H1 (cell line): ENCODE measurements at regions not wholly inside any gene's neighbourhood (a gene's known extent, or its start where the extent isn't known, plus 50 kb on each side); places are given as distances from the start of the nearest gene placed in this dataset.

Experiments used
- CTCF ChIA-PET: fragments of 300-600 bp; sonication (Branson Sonifier 250); formaldehyde crosslinking; loops from one replicate; lab custom pipeline; 2021; ENCODE audit not compliant: partially characterized antibody; lab: Charles Lee
- POLR2A ChIA-PET: fragments of 300-600 bp; sonication (Branson Sonifier 250); formaldehyde crosslinking; loops from one replicate; lab custom pipeline; 2021; ENCODE audit warnings: inconsistent platforms; ENCODE audit not compliant: partially characterized antibody; lab: Charles Lee
- DNase-seq, 2 experiments: peaks; one replicate each; pipeline versions ENCODE4 v3.0.0 to v3.0.0-alpha.2; 2010 to 2022; ENCODE audit warnings: low spot score in 2 of 2, low read depth in 1 of 2, mixed read lengths in 1 of 2
- FAIRE-seq: peaks from 2 replicates; lab custom pipeline; 2011; peaks lifted over from hg19 to GRCh38; lab: Jason Lieb, UNC
- H2AFZ ChIP-seq: 2 replicates; pipeline ENCODE4 v1.8.1; 2012; ENCODE audit warnings: low read length, inconsistent platforms
- H2AK5ac ChIP-seq: 2 replicates; pipeline ENCODE4 v1.6.1; 2013; ENCODE audit warnings: low read depth, low read length
- H2BK120ac ChIP-seq: replicated peaks from 2 replicates; pipeline ENCODE3; 2013; ENCODE audit warnings: low read depth, low read length, inconsistent platforms
- H2BK12ac ChIP-seq: 2 replicates; pipeline ENCODE4 v1.6.1; 2013; ENCODE audit warnings: low read depth, low read length
- H2BK15ac ChIP-seq: 2 replicates; pipeline ENCODE4 v1.6.1; 2013; ENCODE audit warnings: low read length
- H2BK20ac ChIP-seq: 2 replicates; pipeline ENCODE4 v1.6.1; 2013; ENCODE audit warnings: low read length
- H2BK5ac ChIP-seq: 2 replicates; pipeline ENCODE4 v1.6.1; 2013; ENCODE audit warnings: low read depth, low read length
- H3K14ac ChIP-seq: 2 replicates; pipeline ENCODE4 v1.6.1; 2013; ENCODE audit warnings: inconsistent platforms; ENCODE audit not compliant: insufficient read length
- H3K18ac ChIP-seq: 2 replicates; pipeline ENCODE4 v1.6.1; 2013; ENCODE audit warnings: low read length; ENCODE audit errors: extremely low read depth
- H3K23ac ChIP-seq: 2 replicates; pipeline ENCODE4 v1.6.1; 2013; ENCODE audit warnings: inconsistent platforms; ENCODE audit not compliant: insufficient read length
- H3K23me2 ChIP-seq: 2 replicates; pipeline ENCODE4 v1.6.1; 2013; ENCODE audit warnings: low read depth, low read length
- H3K27ac ChIP-seq: 2 replicates; pipeline ENCODE4 v1.6.1; 2011; ENCODE audit warnings: low read depth, low read length, inconsistent platforms
- H3K27me3 ChIP-seq, 4 experiments: replicated peaks in 1 of 4; 1 replicate in 1 of 4; 2 replicates in 3 of 4; pipeline versions ENCODE4 v1.6.1 to v1.8.1; 2011 to 2013; ENCODE audit warnings: low read length in 3 of 4, mild to moderate bottlenecking in 3 of 4, inconsistent platforms in 2 of 4, mixed read lengths in 2 of 4, moderate library complexity in 1 of 4; ENCODE audit not compliant: control insufficient read depth in 3 of 4, insufficient read depth in 3 of 4; ENCODE audit errors: extremely low read depth in 1 of 4
- H3K36me3 ChIP-seq, 4 experiments: 2 replicates each; pipeline versions ENCODE4 v1.6.1 to v1.8.1; 2011 to 2013; ENCODE audit warnings: mild to moderate bottlenecking in 4 of 4, low read length in 3 of 4, moderate library complexity in 2 of 4, control low read depth in 1 of 4, inconsistent platforms in 1 of 4; ENCODE audit not compliant: insufficient read depth in 4 of 4, control insufficient read depth in 2 of 4
- H3K4ac ChIP-seq: replicated peaks from 2 replicates; pipeline ENCODE3; 2013; ENCODE audit warnings: low read length, low read depth, mixed read lengths, inconsistent platforms; ENCODE audit not compliant: insufficient read length
- H3K4me1 ChIP-seq, 4 experiments: replicated peaks in 1 of 4; 1 replicate in 1 of 4; 2 replicates in 3 of 4; pipeline versions ENCODE4 v1.6.1 to v1.8.1; 2011 to 2013; ENCODE audit warnings: low read length in 3 of 4, inconsistent platforms in 2 of 4, mixed read lengths in 1 of 4; ENCODE audit not compliant: insufficient read depth in 4 of 4, control insufficient read depth in 3 of 4
- H3K4me2 ChIP-seq, 2 experiments: 2 replicates each; pipeline versions ENCODE4 v1.6.1 to v1.8.1; 2011 to 2013; ENCODE audit warnings: low read depth in 2 of 2, low read length in 2 of 2, control low read depth in 1 of 2, inconsistent platforms in 1 of 2, mild to moderate bottlenecking in 1 of 2; ENCODE audit not compliant: insufficient read depth in 1 of 2
- H3K4me3 ChIP-seq, 4 experiments: fragments of 200-600, 300-600 bp in 1 of 4; sonication (generic), shearing (Covaris generic), sonication (Bioruptor Twin) in 1 of 4; 2 replicates each; pipeline versions ENCODE4 v1.5.1 to v1.8.1; 2011 to 2016; ENCODE audit warnings: low read length in 4 of 4, low read depth in 3 of 4, control low read depth in 2 of 4, inconsistent platforms in 2 of 4, mild to moderate bottlenecking in 2 of 4, mixed read lengths in 1 of 4, moderate library complexity in 1 of 4; ENCODE audit not compliant: insufficient read depth in 2 of 4; ENCODE audit errors: extremely low read depth in 1 of 4
- H3K56ac ChIP-seq: replicated peaks from 2 replicates; pipeline ENCODE3; 2013; ENCODE audit warnings: low read depth, mild to moderate bottlenecking, mixed read lengths, low read length, inconsistent platforms; ENCODE audit not compliant: insufficient read length
- H3K79me1 ChIP-seq: 2 replicates; pipeline ENCODE4 v1.6.1; 2013; ENCODE audit warnings: low read depth, low read length, control low read depth
- H3K79me2 ChIP-seq, 2 experiments: 2 replicates each; pipeline versions ENCODE4 v1.6.1 to v1.8.1; 2012 to 2013; ENCODE audit warnings: low read length in 2 of 2, mild to moderate bottlenecking in 2 of 2, inconsistent platforms in 1 of 2; ENCODE audit not compliant: insufficient read depth in 2 of 2, control insufficient read depth in 1 of 2
- H3K9ac ChIP-seq, 4 experiments: replicated peaks in 1 of 4; 1 replicate in 1 of 4; 2 replicates in 3 of 4; pipeline versions ENCODE4 v1.6.1 to v1.8.1; 2011 to 2013; ENCODE audit warnings: low read depth in 3 of 4, low read length in 3 of 4, control low read depth in 2 of 4, mild to moderate bottlenecking in 2 of 4, moderate library complexity in 2 of 4, inconsistent platforms in 1 of 4; ENCODE audit errors: extremely low read depth in 1 of 4
- H3K9me3 ChIP-seq, 2 experiments: 2 replicates each; pipeline versions ENCODE4 v1.6.1 to v1.8.1; 2012 to 2013; ENCODE audit warnings: mild to moderate bottlenecking in 2 of 2, moderate library complexity in 2 of 2, control low read depth in 1 of 2, inconsistent platforms in 1 of 2, low read depth in 1 of 2, low read length in 1 of 2, mixed read lengths in 1 of 2; ENCODE audit not compliant: insufficient read depth in 2 of 2
- H4K20me1 ChIP-seq, 2 experiments: replicated peaks in 1 of 2; 2 replicates each; pipeline versions ENCODE3 to v1.8.1; 2011 to 2013; ENCODE audit warnings: inconsistent platforms in 2 of 2, low read length in 2 of 2, mild to moderate bottlenecking in 1 of 2; ENCODE audit not compliant: insufficient read depth in 2 of 2, control insufficient read depth in 1 of 2
- H4K5ac ChIP-seq: 2 replicates; pipeline ENCODE4 v1.6.1; 2013; ENCODE audit warnings: low read length, low read depth, mixed read lengths, inconsistent platforms; ENCODE audit not compliant: insufficient read length
- H4K8ac ChIP-seq: 2 replicates; pipeline ENCODE4 v1.8.0; 2013; ENCODE audit warnings: mild to moderate bottlenecking, moderate library complexity, low read length, inconsistent platforms; ENCODE audit not compliant: insufficient read depth; ENCODE audit errors: extremely low read depth
- H4K91ac ChIP-seq: replicated peaks from 2 replicates; pipeline ENCODE3; 2013; ENCODE audit warnings: low read length, mixed read lengths, inconsistent platforms; ENCODE audit not compliant: insufficient read length
- CEBPB ChIP-seq: IDR thresholded peaks from 2 replicates; pipeline ENCODE4 v1.6.1; 2012; ENCODE audit warnings: low read depth, low read length
- GTF2F1 ChIP-seq: IDR thresholded peaks from 2 replicates; pipeline ENCODE4 v1.6.1; 2012; ENCODE audit warnings: low read depth, low read length, improper control_type of control experiment, borderline replicate concordance
- HDAC2 ChIP-seq, 2 experiments: fragments of 300-600 bp in 1 of 2; sonication (generic) in 1 of 2; IDR thresholded peaks; 2 replicates each; pipeline ENCODE4 v1.6.1; 2011 to 2012; ENCODE audit warnings: low read depth in 2 of 2, low read length in 2 of 2, mild to moderate bottlenecking in 2 of 2, moderate library complexity in 2 of 2, borderline replicate concordance in 1 of 2, inconsistent platforms in 1 of 2
- NRF1 ChIP-seq: IDR thresholded peaks from 2 replicates; pipeline ENCODE4 v1.6.1; 2011; ENCODE audit warnings: mild to moderate bottlenecking, low read depth, low read length, improper control_type of control experiment
- PHF8 ChIP-seq: fragments of 200-600 bp; sonication (generic); conservative IDR thresholded peaks from 2 replicates; pipeline ENCODE4 v1.7.1; 2012; ENCODE audit warnings: low read depth, mild to moderate bottlenecking, inconsistent platforms, low read length, moderate library complexity
- SAP30 ChIP-seq: fragments of 300-600 bp; sonication (generic); IDR thresholded peaks from 2 replicates; pipeline ENCODE4 v1.7.1; 2012; ENCODE audit warnings: low read length, moderate library complexity, mild to moderate bottlenecking, inconsistent platforms; ENCODE audit not compliant: insufficient read depth, insufficient replicate concordance
- SP1 ChIP-seq: IDR thresholded peaks from 2 replicates; pipeline ENCODE4 v1.6.1; 2011; ENCODE audit warnings: low read depth, low read length
- whole genome bisulfite sequencing, 2 experiments: shearing (Covaris generic) in 1 of 2; methylation state at CpG; one replicate each; pipeline versions ENCODE4 v1.1.6 to v1.1.7; 2013 to 2015; ENCODE audit warnings: low lambda C conversion rate in 2 of 2, mixed read lengths in 2 of 2, inconsistent platforms in 1 of 2, low coverage in 1 of 2, missing lambda C conversion rate in 1 of 2; ENCODE audit not compliant: insufficient replicate concordance in 2 of 2, insufficient coverage in 1 of 2, insufficient read length in 1 of 2; ENCODE audit errors: extremely low coverage in 1 of 2, missing lambda C conversion rate in 1 of 2; 5-methylcytosine and 5-hydroxymethylcytosine counted together

DNA sequence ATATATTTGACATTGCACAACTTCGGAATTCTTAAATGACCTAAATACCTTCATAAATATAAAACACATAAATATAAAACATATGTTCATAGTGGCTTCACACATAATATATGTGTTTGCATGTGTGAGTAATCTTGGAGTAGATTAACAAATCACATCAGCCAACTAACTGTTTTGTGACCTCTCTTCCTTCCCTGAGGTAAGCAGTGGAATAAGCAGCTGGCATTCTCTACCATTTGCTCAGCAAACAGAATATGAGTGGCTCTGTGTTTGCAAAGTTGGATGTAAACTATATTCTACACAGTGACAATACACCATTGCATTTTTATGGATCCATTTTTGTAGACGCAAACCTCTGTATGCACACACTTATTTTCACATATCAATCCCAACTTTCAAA lies 189.9 kb downstream of the ACER2 start:
- 82% methylated on average over 2 of the region's 2 CpGs; no CpG with 5 or more reads in 1 of the 2 experiments for WGBS, 2 experiments
- no peak for DNase-seq
- H4K8ac ChIP-seq: no peak overlapping the region
- H2AFZ ChIP-seq: no peak overlapping the region
- H4K5ac ChIP-seq: no peak overlapping the region
- no peak overlapping the region for H2BK5ac ChIP-seq
- no peak overlapping the region for H4K91ac ChIP-seq
- no peak overlapping the region for H3K27ac ChIP-seq
- H3K9me3 ChIP-seq: no peaks in the 10 kb centered on the region
- H3K23ac ChIP-seq: no peak overlapping the region
- no peak overlapping the region for H2BK15ac ChIP-seq
- H2BK12ac ChIP-seq: no peak overlapping the region
- no peaks in the 10 kb centered on the region for H3K79me2 ChIP-seq
- H4K20me1 ChIP-seq: no peaks in the 10 kb centered on the region
- no peaks in the 10 kb centered on the region for H3K23me2 ChIP-seq
- no peak overlapping the region for H3K4ac ChIP-seq
- no peak overlapping the region for H3K14ac ChIP-seq
- H3K18ac ChIP-seq: no peak overlapping the region
- H3K36me3 ChIP-seq: no peaks in the 10 kb centered on the region
- H3K27me3 ChIP-seq: no peaks in the 10 kb centered on the region
- no peak for FAIRE-seq
- H3K79me1 ChIP-seq: no peaks in the 10 kb centered on the region
- H3K56ac ChIP-seq: no peak overlapping the region
- no peak overlapping the region for H2BK120ac ChIP-seq
- no peak overlapping the region for H2BK20ac ChIP-seq
- H3K9ac ChIP-seq: no peak overlapping the region
- no peak overlapping the region for H2AK5ac ChIP-seq
- no peaks in the 10 kb centered on the region for H3K4me1 ChIP-seq
- TF ChIP-seq SAP30 (no peak), NRF1 (no peak), PHF8 (no peak), HDAC2 (IDR thresholded peaks at IDR 0.05; ENCODE audit: borderline replicate concordance in 1 of 2, low read depth in 2 of 2, low read length in 2 of 2) (no peak), SP1 (no peak), GTF2F1 (no peak), CEBPB (no peak)
- no peak overlapping the region for H3K4me2 ChIP-seq
- POLR2A ChIA-PET: no interaction called here
- H3K4me3 ChIP-seq: no peak overlapping the region
- CTCF ChIA-PET: interaction anchor here (0.7 to 1.8 kb wide), 4 partner anchors 9 to 80 kb away, joined by 3 to 7 read pairs (median 4); no protein-coding TSS in a partner anchor
